ENCODE measurements at regions not wholly inside any gene's neighbourhood (a gene's known extent, or its start where the extent isn't known, plus 50 kb on each side); places are given as distances from the start of the nearest gene placed in this dataset.

- CTCF ChIA-PET = no interaction called here
Measured at GRCh38 chr1:168893359-168893801, 164.4 kb upstream of the DPT start.

GRCh38 chr1:168894397-168894903, 165.4 kb upstream of the DPT start:
- H3K27ac Mint-ChIP-seq = no peak overlapping the region
- no peaks in the 10 kb centered on the region for H3K4me1 Mint-ChIP-seq
- no peaks in the 10 kb centered on the region for H3K27me3 Mint-ChIP-seq (ENCODE audit: low read depth)
- no peak for ATAC-seq
- no peak overlapping the region for H3K4me3 Mint-ChIP-seq
- no peaks in the 10 kb centered on the region for H3K9me3 Mint-ChIP-seq
- ChIA-PET CTCF (no interaction called here), POLR2A (no interaction called here)
- H3K36me3 Mint-ChIP-seq = no peaks in the 10 kb centered on the region
- no peak for DNase-seq (ENCODE audit: low spot score)
- no peak for TF ChIP-seq PREB (CRISPR knock-in tag; IDR thresholded peaks at IDR 0.05; ENCODE audit: borderline replicate concordance)
- TF ChIP-seq TCF7 (CRISPR knock-in tag; IDR thresholded peaks at IDR 0.05; ENCODE audit: low read depth) = no peak
- no peak for TF ChIP-seq ZNF263 (CRISPR knock-in tag; IDR thresholded peaks at IDR 0.05; ENCODE audit: low read depth)
- TF ChIP-seq, protein P1, sequence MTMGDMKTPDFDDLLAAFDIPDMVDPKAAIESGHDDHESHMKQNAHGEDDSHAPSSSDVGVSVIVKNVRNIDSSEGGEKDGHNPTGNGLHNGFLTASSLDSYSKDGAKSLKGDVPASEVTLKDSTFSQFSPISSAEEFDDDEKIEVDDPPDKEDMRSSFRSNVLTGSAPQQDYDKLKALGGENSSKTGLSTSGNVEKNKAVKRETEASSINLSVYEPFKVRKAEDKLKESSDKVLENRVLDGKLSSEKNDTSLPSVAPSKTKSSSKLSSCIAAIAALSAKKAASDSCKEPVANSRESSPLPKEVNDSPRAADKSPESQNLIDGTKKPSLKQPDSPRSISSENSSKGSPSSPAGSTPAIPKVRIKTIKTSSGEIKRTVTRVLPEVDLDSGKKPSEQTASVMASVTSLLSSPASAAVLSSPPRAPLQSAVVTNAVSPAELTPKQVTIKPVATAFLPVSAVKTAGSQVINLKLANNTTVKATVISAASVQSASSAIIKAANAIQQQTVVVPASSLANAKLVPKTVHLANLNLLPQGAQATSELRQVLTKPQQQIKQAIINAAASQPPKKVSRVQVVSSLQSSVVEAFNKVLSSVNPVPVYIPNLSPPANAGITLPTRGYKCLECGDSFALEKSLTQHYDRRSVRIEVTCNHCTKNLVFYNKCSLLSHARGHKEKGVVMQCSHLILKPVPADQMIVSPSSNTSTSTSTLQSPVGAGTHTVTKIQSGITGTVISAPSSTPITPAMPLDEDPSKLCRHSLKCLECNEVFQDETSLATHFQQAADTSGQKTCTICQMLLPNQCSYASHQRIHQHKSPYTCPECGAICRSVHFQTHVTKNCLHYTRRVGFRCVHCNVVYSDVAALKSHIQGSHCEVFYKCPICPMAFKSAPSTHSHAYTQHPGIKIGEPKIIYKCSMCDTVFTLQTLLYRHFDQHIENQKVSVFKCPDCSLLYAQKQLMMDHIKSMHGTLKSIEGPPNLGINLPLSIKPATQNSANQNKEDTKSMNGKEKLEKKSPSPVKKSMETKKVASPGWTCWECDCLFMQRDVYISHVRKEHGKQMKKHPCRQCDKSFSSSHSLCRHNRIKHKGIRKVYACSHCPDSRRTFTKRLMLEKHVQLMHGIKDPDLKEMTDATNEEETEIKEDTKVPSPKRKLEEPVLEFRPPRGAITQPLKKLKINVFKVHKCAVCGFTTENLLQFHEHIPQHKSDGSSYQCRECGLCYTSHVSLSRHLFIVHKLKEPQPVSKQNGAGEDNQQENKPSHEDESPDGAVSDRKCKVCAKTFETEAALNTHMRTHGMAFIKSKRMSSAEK (CRISPR knock-in tag; IDR thresholded peaks at IDR 0.05; ENCODE audit: borderline replicate concordance) = no peak
- TF ChIP-seq ZNF416 (CRISPR knock-in tag; IDR thresholded peaks at IDR 0.05) = no peak
- no peak for TF ChIP-seq MYBL2 (CRISPR knock-in tag; IDR thresholded peaks at IDR 0.05)
- TF ChIP-seq, protein P2, sequence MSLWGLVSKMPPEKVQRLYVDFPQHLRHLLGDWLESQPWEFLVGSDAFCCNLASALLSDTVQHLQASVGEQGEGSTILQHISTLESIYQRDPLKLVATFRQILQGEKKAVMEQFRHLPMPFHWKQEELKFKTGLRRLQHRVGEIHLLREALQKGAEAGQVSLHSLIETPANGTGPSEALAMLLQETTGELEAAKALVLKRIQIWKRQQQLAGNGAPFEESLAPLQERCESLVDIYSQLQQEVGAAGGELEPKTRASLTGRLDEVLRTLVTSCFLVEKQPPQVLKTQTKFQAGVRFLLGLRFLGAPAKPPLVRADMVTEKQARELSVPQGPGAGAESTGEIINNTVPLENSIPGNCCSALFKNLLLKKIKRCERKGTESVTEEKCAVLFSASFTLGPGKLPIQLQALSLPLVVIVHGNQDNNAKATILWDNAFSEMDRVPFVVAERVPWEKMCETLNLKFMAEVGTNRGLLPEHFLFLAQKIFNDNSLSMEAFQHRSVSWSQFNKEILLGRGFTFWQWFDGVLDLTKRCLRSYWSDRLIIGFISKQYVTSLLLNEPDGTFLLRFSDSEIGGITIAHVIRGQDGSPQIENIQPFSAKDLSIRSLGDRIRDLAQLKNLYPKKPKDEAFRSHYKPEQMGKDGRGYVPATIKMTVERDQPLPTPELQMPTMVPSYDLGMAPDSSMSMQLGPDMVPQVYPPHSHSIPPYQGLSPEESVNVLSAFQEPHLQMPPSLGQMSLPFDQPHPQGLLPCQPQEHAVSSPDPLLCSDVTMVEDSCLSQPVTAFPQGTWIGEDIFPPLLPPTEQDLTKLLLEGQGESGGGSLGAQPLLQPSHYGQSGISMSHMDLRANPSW (CRISPR knock-in tag; conservative IDR thresholded peaks at IDR 0.05; ENCODE audit: low read depth) = no peak

More at GRCh38 chr1:168893359-168893801, 164.4 kb upstream of the DPT start:
- DNase-seq (ENCODE audit: low spot score) (no peak), ATAC-seq (no peak)
- H3K9me3 Mint-ChIP-seq = no peaks in the 10 kb centered on the region
- H3K4me3 Mint-ChIP-seq = no peak overlapping the region
- TF ChIP-seq JUN (CRISPR knock-in tag; IDR thresholded peaks at IDR 0.05) (no peak), ZNF281 (CRISPR knock-in tag; IDR thresholded peaks at IDR 0.05) (no peak), SMAD4 (CRISPR knock-in tag; IDR thresholded peaks at IDR 0.05) (no peak), RELA (CRISPR knock-in tag; IDR thresholded peaks at IDR 0.05; ENCODE audit: borderline replicate concordance) (no peak), ZNF121 (CRISPR knock-in tag; IDR thresholded peaks at IDR 0.05) (no peak), NR2C2 (CRISPR knock-in tag; IDR thresholded peaks at IDR 0.05) (no peak), SOX15 (CRISPR knock-in tag; IDR thresholded peaks at IDR 0.05) (no peak), CREB1 (CRISPR knock-in tag; IDR thresholded peaks at IDR 0.05) (no peak), FOXK1 (CRISPR knock-in tag; IDR thresholded peaks at IDR 0.05) (no peak)
- TF ChIP-seq, protein P3, sequence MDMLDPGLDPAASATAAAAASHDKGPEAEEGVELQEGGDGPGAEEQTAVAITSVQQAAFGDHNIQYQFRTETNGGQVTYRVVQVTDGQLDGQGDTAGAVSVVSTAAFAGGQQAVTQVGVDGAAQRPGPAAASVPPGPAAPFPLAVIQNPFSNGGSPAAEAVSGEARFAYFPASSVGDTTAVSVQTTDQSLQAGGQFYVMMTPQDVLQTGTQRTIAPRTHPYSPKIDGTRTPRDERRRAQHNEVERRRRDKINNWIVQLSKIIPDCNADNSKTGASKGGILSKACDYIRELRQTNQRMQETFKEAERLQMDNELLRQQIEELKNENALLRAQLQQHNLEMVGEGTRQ (CRISPR knock-in tag; IDR thresholded peaks at IDR 0.05) = no peak
- TF ChIP-seq, protein P4, sequence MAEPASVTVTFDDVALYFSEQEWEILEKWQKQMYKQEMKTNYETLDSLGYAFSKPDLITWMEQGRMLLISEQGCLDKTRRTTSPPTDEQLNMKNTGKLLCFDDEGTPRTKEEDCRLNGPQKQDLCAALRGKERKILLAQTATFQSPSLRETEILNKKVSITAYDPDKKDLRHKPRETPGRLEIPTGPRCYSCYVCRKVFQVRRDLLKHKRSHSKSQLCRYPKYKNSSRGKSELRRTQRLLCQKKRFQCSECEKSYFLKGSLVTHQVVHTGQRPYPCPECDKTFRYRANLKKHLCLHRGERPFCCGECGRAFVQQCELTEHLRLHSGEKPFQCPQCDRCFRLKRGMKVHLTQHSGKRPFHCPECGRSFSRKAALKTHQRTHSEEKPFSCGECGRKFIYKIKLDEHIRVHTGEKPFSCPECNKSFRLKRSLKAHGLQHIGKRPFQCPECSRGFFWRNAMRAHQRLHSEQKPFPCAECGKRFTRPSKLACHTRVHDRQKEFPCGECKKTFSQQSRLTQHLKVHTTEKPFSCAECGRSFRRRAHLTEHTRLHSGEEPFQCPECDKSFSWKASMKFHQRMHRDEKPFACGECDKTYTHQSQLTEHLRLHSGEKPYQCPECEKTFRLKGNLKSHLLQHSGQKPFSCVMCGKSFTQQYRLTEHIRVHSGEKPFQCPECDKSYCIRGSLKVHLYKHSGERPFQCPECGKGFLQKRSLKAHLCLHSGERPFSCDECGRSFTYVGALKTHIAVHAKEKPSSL (CRISPR knock-in tag; conservative IDR thresholded peaks at IDR 0.05) = no peak
- H3K4me1 Mint-ChIP-seq = no peaks in the 10 kb centered on the region
- POLR2A ChIA-PET = no interaction called here
- no peaks in the 10 kb centered on the region for H3K36me3 Mint-ChIP-seq
- no peak overlapping the region for H3K27ac Mint-ChIP-seq
- no peaks in the 10 kb centered on the region for H3K27me3 Mint-ChIP-seq (ENCODE audit: low read depth)
